GM12874 (cell line): ENCODE measurements at regions not wholly inside any gene's neighbourhood (a gene's known extent, or its start where the extent isn't known, plus 50 kb on each side); places are given as distances from the start of the nearest gene placed in this dataset.

Experiments used
- CTCF ChIP-seq: IDR thresholded peaks from 2 replicates; pipeline ENCODE4 v1.5.1; 2011; ENCODE audit warnings: low read depth, mild to moderate bottlenecking, control low read depth, low read length, moderate library complexity; ENCODE audit not compliant: insufficient read depth

GRCh38 chr1:108082738-108083562 lies 117.2 kb downstream of the SLC25A24 start:
- TF ChIP-seq CTCF, result no peak

GRCh38 chr1:108082001-108082400 lies 117.0 kb upstream of the VAV3 start:
- no peak for TF ChIP-seq CTCF

GRCh38 chr1:108080448-108080847 lies 115.5 kb upstream of the VAV3 start:
- no peak for TF ChIP-seq CTCF

GRCh38 chr1:108079440-108080025 lies 114.6 kb upstream of the VAV3 start:
- no peak for TF ChIP-seq CTCF

- no peak for TF ChIP-seq CTCF
These were observed 113.0 kb upstream of the VAV3 start for GRCh38 chr1:108077991-108078390.

GRCh38 chr1:108075055-108075454 lies 110.1 kb upstream of the VAV3 start:
- TF ChIP-seq CTCF, result no peak

GRCh38 chr1:108072776-108073175 lies 107.8 kb upstream of the VAV3 start:
- no peak for TF ChIP-seq CTCF
